ENCODE measurements at regions not wholly inside any gene's neighbourhood (a gene's known extent, or its start where the extent isn't known, plus 50 kb on each side); places are given as distances from the start of the nearest gene placed in this dataset.

DNA sequence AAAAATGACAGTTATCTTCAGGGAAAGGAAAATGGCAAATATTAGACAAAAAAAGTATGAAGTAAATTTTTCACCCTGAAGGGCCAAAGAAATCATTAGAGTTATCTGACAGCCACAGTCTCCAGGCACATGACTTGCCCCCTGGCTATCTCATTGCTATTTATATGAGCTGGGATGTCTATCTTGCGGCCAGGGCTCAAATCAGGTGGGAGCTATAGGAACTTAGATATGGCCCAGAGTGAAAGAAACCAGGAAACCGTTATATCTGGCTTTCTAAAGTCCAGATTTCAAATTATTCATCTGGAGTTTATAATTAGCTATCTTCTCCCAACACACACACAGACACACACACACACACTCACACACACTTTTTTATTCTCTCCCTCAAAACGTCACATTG, 135.3 kb upstream of the EEF1E1 start:
- Histone ChIP-seq H3K36me3 (ENCODE audit: insufficient read depth, low read length) (no peaks in the 10 kb centered on the region), H3K9me3 (ENCODE audit: low read depth, low read length) (no peaks in the 10 kb centered on the region), H3K79me2 (ENCODE audit: insufficient read depth, low read length) (no peaks in the 10 kb centered on the region), H4K20me1 (ENCODE audit: insufficient read depth, low read length) (no peaks in the 10 kb centered on the region), H2AFZ (ENCODE audit: low read length) (no peak overlapping the region), H3K4me3 (ENCODE audit: insufficient read depth, low read length) (no peak overlapping the region), H3K27ac (ENCODE audit: low read depth, low read length) (no peak overlapping the region), H3K4me2 (ENCODE audit: insufficient read depth, low read length) (no peak overlapping the region), H3K4me1 (ENCODE audit: insufficient read depth, low read length) (no peaks in the 10 kb centered on the region), H3K27me3 (ENCODE audit: insufficient read depth, low read length) (peaks cover 4% of the 10 kb centered on the region)
- no peak for TF ChIP-seq CTCF (IDR thresholded peaks at IDR 0.05; ENCODE audit: extremely low read depth, low read depth, low read length)
- DNase-seq (ENCODE audit: insufficient read length, low spot score, missing footprints), result no peak

DNA sequence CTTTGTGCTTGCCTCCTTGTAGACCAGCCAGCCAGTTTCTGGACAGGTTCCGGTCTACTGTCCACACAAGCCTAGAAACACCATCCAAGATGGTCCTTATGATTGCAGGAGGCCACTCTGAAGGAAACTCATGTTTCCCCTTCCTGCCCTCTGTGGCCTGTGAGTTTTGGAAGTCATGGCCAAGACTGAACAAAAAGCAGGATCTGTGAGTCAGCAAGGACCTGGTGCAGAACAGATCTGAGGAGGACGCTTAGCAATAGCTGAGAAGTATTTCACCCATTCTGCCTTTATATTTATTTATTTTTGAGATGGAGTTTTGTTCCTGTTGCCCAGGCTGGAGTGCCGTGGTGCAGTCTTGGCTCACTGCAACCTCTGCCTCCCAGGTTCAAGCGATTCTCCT, 134.6 kb upstream of the EEF1E1 start:
- Histone ChIP-seq H4K20me1 (ENCODE audit: insufficient read depth, low read length) (no peaks in the 10 kb centered on the region), H2AFZ (ENCODE audit: low read length) (no peak overlapping the region), H3K4me3 (ENCODE audit: insufficient read depth, low read length) (no peak overlapping the region), H3K79me2 (ENCODE audit: insufficient read depth, low read length) (no peaks in the 10 kb centered on the region), H3K9me3 (ENCODE audit: low read depth, low read length) (no peaks in the 10 kb centered on the region), H3K27ac (ENCODE audit: low read depth, low read length) (no peak overlapping the region), H3K36me3 (ENCODE audit: insufficient read depth, low read length) (no peaks in the 10 kb centered on the region), H3K27me3 (ENCODE audit: insufficient read depth, low read length) (peaks cover 4% of the 10 kb centered on the region), H3K4me1 (ENCODE audit: insufficient read depth, low read length) (no peaks in the 10 kb centered on the region), H3K4me2 (ENCODE audit: insufficient read depth, low read length) (no peak overlapping the region)
- DNase-seq (ENCODE audit: insufficient read length, low spot score, missing footprints), result no peak
- TF ChIP-seq CTCF (IDR thresholded peaks at IDR 0.05; ENCODE audit: extremely low read depth, low read depth, low read length), result no peak

GRCh38 chr6:8234321-8234720, 132.0 kb upstream of the EEF1E1 start:
- Histone ChIP-seq H4K20me1 (ENCODE audit: insufficient read depth, low read length) (no peaks in the 10 kb centered on the region), H3K4me1 (ENCODE audit: insufficient read depth, low read length) (no peaks in the 10 kb centered on the region), H3K9me3 (ENCODE audit: low read depth, low read length) (no peaks in the 10 kb centered on the region), H3K79me2 (ENCODE audit: insufficient read depth, low read length) (no peaks in the 10 kb centered on the region), H3K27ac (ENCODE audit: low read depth, low read length) (no peak overlapping the region), H3K36me3 (ENCODE audit: insufficient read depth, low read length) (no peaks in the 10 kb centered on the region), H3K27me3 (ENCODE audit: insufficient read depth, low read length) (peaks cover 4% of the 10 kb centered on the region), H3K4me2 (ENCODE audit: insufficient read depth, low read length) (no peak overlapping the region), H3K4me3 (ENCODE audit: insufficient read depth, low read length) (no peak overlapping the region), H2AFZ (ENCODE audit: low read length) (no peak overlapping the region)
- TF ChIP-seq CTCF (IDR thresholded peaks at IDR 0.05; ENCODE audit: extremely low read depth, low read depth, low read length), result no peak
- no peak for DNase-seq (ENCODE audit: insufficient read length, low spot score, missing footprints)

GRCh38 chr6:8231956-8232355, 129.6 kb upstream of the EEF1E1 start:
- no peak for TF ChIP-seq CTCF (IDR thresholded peaks at IDR 0.05; ENCODE audit: extremely low read depth, low read depth, low read length)
- Histone ChIP-seq H3K27me3 (ENCODE audit: insufficient read depth, low read length) (no peaks in the 10 kb centered on the region), H4K20me1 (ENCODE audit: insufficient read depth, low read length) (no peaks in the 10 kb centered on the region), H3K4me3 (ENCODE audit: insufficient read depth, low read length) (no peak overlapping the region), H3K36me3 (ENCODE audit: insufficient read depth, low read length) (no peaks in the 10 kb centered on the region), H3K4me1 (ENCODE audit: insufficient read depth, low read length) (no peaks in the 10 kb centered on the region), H3K4me2 (ENCODE audit: insufficient read depth, low read length) (no peak overlapping the region), H3K9me3 (ENCODE audit: low read depth, low read length) (no peaks in the 10 kb centered on the region), H2AFZ (ENCODE audit: low read length) (no peak overlapping the region), H3K79me2 (ENCODE audit: insufficient read depth, low read length) (no peaks in the 10 kb centered on the region), H3K27ac (ENCODE audit: low read depth, low read length) (no peak overlapping the region)
- DNase-seq (ENCODE audit: insufficient read length, low spot score, missing footprints), result no peak

Data from osteoblast (primary cell).